Peyer's patch (tissue), 4 donors: ENCODE measurements at regions not wholly inside any gene's neighbourhood (a gene's known extent, or its start where the extent isn't known, plus 50 kb on each side); places are given as distances from the start of the nearest gene placed in this dataset.

Source experiments
- CTCF ChIP-seq, 6 experiments: fragments of 450-650 bp in 4 of 6; fragments of 200-600 bp in 2 of 6; sonication (generic) in 1 of 6; IDR thresholded peaks; one replicate each; pipeline ENCODE4 v1.5.1; 2017 to 2019; ENCODE audit warnings: antibody characterized with exemption in 6 of 6, mild to moderate bottlenecking in 3 of 6, moderate library complexity in 1 of 6
- POLR2A ChIP-seq, 2 donors: fragments of 450-650 bp; IDR thresholded peaks; one replicate each; pipeline ENCODE4 v1.5.1; 2017; ENCODE audit warnings: antibody characterized with exemption in 2 of 2, mild to moderate bottlenecking in 2 of 2, moderate library complexity in 2 of 2

GRCh38 chr13:80612804-80613203 is 271.9 kb upstream of the SPRY2 start:
- TF ChIP-seq CTCF (IDR thresholded peaks at IDR 0.05) (no peak), POLR2A (IDR thresholded peaks at IDR 0.05) (no peak)
